Ovary (tissue), 7 donors: ENCODE measurements at regions not wholly inside any gene's neighbourhood (a gene's known extent, or its start where the extent isn't known, plus 50 kb on each side); places are given as distances from the start of the nearest gene placed in this dataset.
"Not testable (repeated sequence)": the region's sequence is repeated elsewhere in the genome, so short reads cannot be mapped to it uniquely, and the experiment has no call there.

Experiments used
- DNase-seq, 5 donors: peaks; one replicate each; pipeline ENCODE4 v3.0.0-alpha.2; 2019 to 2020
- H3K27ac ChIP-seq, 2 donors: fragments of 200-600 bp; one replicate each; pipeline versions ENCODE4 v1.5.1 to v1.8.0; 2019 to 2022
- H3K27me3 ChIP-seq: fragments of 200-600 bp; one replicate; pipeline ENCODE4 v1.8.0; 2022
- H3K36me3 ChIP-seq: fragments of 200-600 bp; sonication (generic); one replicate; pipeline ENCODE4 v1.5.1; 2019
- H3K4me1 ChIP-seq: one replicate; pipeline ENCODE4 v1.8.1; 2013; ENCODE audit warnings: mild to moderate bottlenecking, moderate library complexity; ENCODE audit not compliant: insufficient read depth
- H3K4me3 ChIP-seq: fragments of 200-600 bp; sonication (generic); one replicate; pipeline ENCODE4 v1.5.1; 2017
- H3K9me3 ChIP-seq, 2 donors: fragments of 200-600 bp in 1 of 2; sonication (generic) in 1 of 2; one replicate each; pipeline versions ENCODE4 v1.5.1 to v1.8.1; 2013 to 2019; ENCODE audit warnings: mild to moderate bottlenecking in 1 of 2, moderate library complexity in 1 of 2
- CTCF ChIP-seq, 3 donors: fragments of 450-650 bp in 2 of 3; fragments of 200-600 bp in 1 of 3; IDR thresholded peaks; one replicate each; pipeline versions ENCODE4 v1.5.1 to v1.8.0; 2016 to 2022; ENCODE audit warnings: antibody characterized with exemption in 3 of 3, mild to moderate bottlenecking in 1 of 3
- EP300 ChIP-seq: sonication (generic); formaldehyde crosslinking; IDR thresholded peaks from one replicate; pipeline ENCODE4 v1.6.1; 2017; ENCODE audit warnings: antibody characterized with exemption
- POLR2A ChIP-seq: fragments of 450-650 bp; IDR thresholded peaks from one replicate; pipeline ENCODE4 v1.6.1; 2017; ENCODE audit warnings: antibody characterized with exemption, mild to moderate bottlenecking, moderate library complexity
- WGBS, 3 donors: extraction: QIAGEN DNeasy Blood & Tissue Kit in 1 of 3; methylation state at CpG; one replicate each; pipeline versions ENCODE4 v1.1.5 to v1.1.7; 2013 to 2017; 5-methylcytosine and 5-hydroxymethylcytosine counted together
- intact Hi-C, 4 donors: fragments of 100-400 bp; cut with DNase I; formaldehyde crosslinking; loops; one replicate each; pipeline versions ENCODE4 v1.11.0 to v1.15.1; 2022 to 2023
- donor health status: DM: no; HTN: no; CAD: no; lungs with moderate emphysema.
- donor health status: DM: no; HTN: no; CAD: no.
- donor health status: Bipolar disorder and iron deficiency.
- donor health status: DM: no; HTN: no; CAD: no.
- donor health status: DM: yes; HTN: yes; CAD: no.

GRCh38 chr6:140784573-140784972 is 1348.2 kb upstream of the GJE1 start:
- no peaks in the 10 kb centered on the region for H3K36me3 ChIP-seq
- no peaks in the 10 kb centered on the region for H3K9me3 ChIP-seq
- no peak for DNase-seq
- TF ChIP-seq CTCF (IDR thresholded peaks at IDR 0.05), result no peak
- TF ChIP-seq POLR2A, result no peak
- TF ChIP-seq EP300, result no peak
- no peaks in the 10 kb centered on the region for H3K27me3 ChIP-seq
- H3K27ac ChIP-seq, result no peak overlapping the region
- H3K4me3 ChIP-seq, result no peak overlapping the region
- whole genome bisulfite sequencing, 3 donors, result 80 to 81% (median 81%) methylated on average over 2 of the region's 2 CpGs
- intact Hi-C loops, result no loop called here
- no peaks in the 10 kb centered on the region for H3K4me1 ChIP-seq

GRCh38 chr6:140783504-140783903 is 1349.2 kb upstream of the GJE1 start:
- H3K4me3 ChIP-seq, H3K27ac ChIP-seq, intact Hi-C loops, H3K36me3 ChIP-seq, DNase-seq, H3K27me3 ChIP-seq, H3K9me3 ChIP-seq, H3K4me1 ChIP-seq: not testable (repeated sequence)
- 96 to 100% (median 99%) methylated on average over 2 of the region's 2 CpGs for WGBS, 3 donors

- Histone ChIP-seq H3K4me3 (no peak overlapping the region), H3K27ac (no peak overlapping the region), H3K36me3 (no peaks in the 10 kb centered on the region), H3K27me3 (no peaks in the 10 kb centered on the region), H3K4me1 (no peaks in the 10 kb centered on the region), H3K9me3 (no peaks in the 10 kb centered on the region)
- 77 to 91% (median 89%) methylated on average over 1 of the region's 1 CpG for WGBS, 3 donors
- TF ChIP-seq EP300 (no peak), CTCF (IDR thresholded peaks at IDR 0.05) (no peak), POLR2A (no peak)
- intact Hi-C loops, result no loop called here
- DNase-seq, result no peak
Observed at GRCh38 chr6:140782941-140783340, 1349.8 kb upstream of the GJE1 start.

- 85 to 98% (median 93%) methylated on average over 5 of the region's 5 CpGs for WGBS, 3 donors
- H3K27me3 ChIP-seq, result no peaks in the 10 kb centered on the region
- no peaks in the 10 kb centered on the region for H3K4me1 ChIP-seq
- DNase-seq, result no peak
- no peak overlapping the region for H3K4me3 ChIP-seq
- no peak for TF ChIP-seq CTCF (IDR thresholded peaks at IDR 0.05)
- TF ChIP-seq POLR2A, result no peak
- TF ChIP-seq EP300, result no peak
- no peaks in the 10 kb centered on the region for H3K36me3 ChIP-seq
- H3K27ac ChIP-seq, result no peak overlapping the region
- no peaks in the 10 kb centered on the region for H3K9me3 ChIP-seq
- intact Hi-C loops, result no loop called here
Observed at GRCh38 chr6:140779991-140780596, 1352.6 kb upstream of the GJE1 start.

- Histone ChIP-seq H3K4me3 (no peak overlapping the region), H3K27ac (no peak overlapping the region), H3K4me1 (no peaks in the 10 kb centered on the region), H3K9me3 (no peaks in the 10 kb centered on the region), H3K36me3 (no peaks in the 10 kb centered on the region), H3K27me3 (no peaks in the 10 kb centered on the region)
- 69 to 85% (median 70%) methylated on average over 2 of the region's 2 CpGs for WGBS, 3 donors
- intact Hi-C loops, result no loop called here
- DNase-seq, result no peak
- no peak for TF ChIP-seq POLR2A
- TF ChIP-seq CTCF (IDR thresholded peaks at IDR 0.05), result no peak
- no peak for TF ChIP-seq EP300
Observed at GRCh38 chr6:140779341-140779740, 1353.4 kb upstream of the GJE1 start.
